Left cardiac atrium (tissue), 4 donors: ENCODE measurements at regions not wholly inside any gene's neighbourhood (a gene's known extent, or its start where the extent isn't known, plus 50 kb on each side); places are given as distances from the start of the nearest gene placed in this dataset.
"Not testable (repeated sequence)": the region's sequence is repeated elsewhere in the genome, so short reads cannot be mapped to it uniquely, and the experiment has no call there.

ENCODE experiments used
- ATAC-seq, 2 donors: fragments of 200-7000 bp; cut with Tn5 transposase; one replicate each; pipeline ENCODE4 v1.9.1; 2020; ENCODE audit warnings: mild to moderate bottlenecking in 2 of 2, moderate library complexity in 2 of 2
- DNase-seq: peaks from one replicate; pipeline ENCODE4 v3.0.0-alpha.2; 2020
- intact Hi-C, 2 donors: fragments of 100-400 bp; cut with DNase I; formaldehyde crosslinking; loops; one replicate each; pipeline versions ENCODE4 v1.14.1 to v1.15.1; 2022 to 2023
- donor health status: DM: no; HTN: yes; CAD: no.
- donor health status: DM: no; HTN: yes; CAD: no; lungs with severe emphysema.
- donor health status: DM: yes; HTN: yes; CAD: no.
- donor health status: Dilated cardiomyopathy.

DNA sequence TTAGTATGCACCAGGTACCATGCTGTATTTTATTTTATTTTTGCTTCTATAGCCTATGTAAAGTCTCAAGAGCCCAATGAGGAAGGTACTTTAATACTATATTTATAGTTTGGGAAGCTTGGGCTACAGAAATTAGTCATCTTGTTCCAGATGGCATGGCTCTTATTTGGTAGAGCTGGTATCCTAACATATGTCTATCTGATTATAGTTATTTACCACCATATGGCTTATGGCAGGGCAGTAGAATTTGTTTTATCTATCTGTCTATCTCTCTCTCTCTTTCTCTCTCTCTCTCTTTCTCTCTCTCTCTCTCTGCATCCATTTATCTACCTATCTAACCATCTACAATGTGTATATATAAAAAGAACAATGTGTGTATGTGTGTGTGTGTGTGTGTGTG, 1293.7 kb upstream of the SLC39A10 start:
- ATAC-seq (no peak), DNase-seq (no peak)
- intact Hi-C loops: no loop called here

DNA sequence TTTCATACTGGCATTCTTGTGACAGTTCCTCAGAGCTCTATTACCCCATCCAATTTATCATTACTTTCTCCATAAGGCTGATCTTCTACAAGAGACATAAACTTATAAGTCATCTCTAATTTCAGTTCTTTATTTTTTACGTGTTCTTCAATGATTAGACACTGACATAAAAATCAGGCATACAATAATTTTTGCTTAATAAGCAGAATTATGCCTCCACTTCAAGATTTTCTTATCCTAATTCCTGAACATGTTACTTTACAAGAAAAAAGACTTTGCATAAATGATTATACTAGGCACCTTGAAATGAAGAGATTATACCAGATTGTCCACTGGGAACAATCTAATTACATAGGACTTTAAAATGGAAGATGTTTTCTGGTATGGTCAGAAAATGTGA, 1304.5 kb upstream of the SLC39A10 start:
- no peak for ATAC-seq
- no peak for DNase-seq
- intact Hi-C loops: no loop called here

DNA sequence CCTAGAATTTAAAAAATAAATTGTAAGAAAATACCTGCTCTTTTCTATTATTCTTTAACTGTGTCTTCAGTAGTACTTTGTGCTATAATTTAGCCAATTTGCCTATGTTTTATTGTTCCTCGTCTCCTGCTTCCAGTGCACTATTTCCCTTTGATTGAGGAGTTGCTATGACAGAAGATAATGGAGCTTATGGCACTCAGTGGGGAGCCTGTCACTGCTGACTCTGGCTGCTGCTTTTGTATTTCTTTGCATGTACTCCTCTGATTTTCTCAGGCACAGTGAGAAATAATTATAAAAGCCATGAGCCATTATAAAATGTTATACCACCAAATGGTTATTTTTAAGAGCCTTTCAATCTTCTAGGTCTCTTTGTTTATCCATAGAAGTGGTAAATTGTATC, 1310.8 kb upstream of the SLC39A10 start:
- intact Hi-C loops: no loop called here
- ATAC-seq (no peak), DNase-seq (no peak)

DNA sequence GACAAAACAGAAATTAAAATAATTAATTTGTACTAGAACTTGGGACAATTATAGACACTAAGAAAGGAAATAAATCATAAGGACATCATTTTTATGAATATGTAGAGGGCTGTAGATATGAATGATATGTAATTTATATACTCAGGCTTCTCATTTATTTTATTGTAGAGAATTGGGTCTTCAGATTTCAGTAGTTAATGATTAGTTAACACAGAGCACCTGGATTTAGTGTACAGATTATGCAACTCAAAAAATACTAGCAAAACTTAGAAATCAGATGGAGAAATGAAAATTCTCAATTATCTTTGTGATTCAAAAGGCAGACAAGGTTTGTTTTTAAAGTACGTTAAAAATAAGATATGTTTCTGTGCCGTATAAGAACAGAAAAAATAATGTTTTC, 1311.7 kb upstream of the SLC39A10 start:
- ATAC-seq (no peak), DNase-seq (no peak)
- intact Hi-C loops: no loop called here

DNA sequence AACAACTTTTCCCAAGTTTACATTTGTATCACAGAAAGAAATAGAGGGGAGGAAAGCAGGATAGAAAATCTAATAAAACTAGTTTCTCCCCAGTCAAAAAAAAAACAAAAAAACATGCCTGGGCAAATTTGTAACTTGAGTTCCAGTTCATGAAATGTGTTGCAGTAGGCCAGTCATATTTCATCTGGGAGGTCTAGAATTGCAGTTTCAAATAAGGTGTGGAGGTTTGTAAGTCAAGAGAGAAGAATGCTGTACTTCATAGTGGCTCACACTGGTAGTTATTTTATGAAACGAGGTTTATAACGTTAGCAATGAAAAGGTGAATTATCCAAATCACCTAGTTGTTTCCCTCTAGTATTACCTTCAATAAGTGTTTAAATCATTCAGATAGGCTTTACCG, 1313.9 kb upstream of the SLC39A10 start:
- intact Hi-C loops: no loop called here
- no peak for ATAC-seq
- DNase-seq: no peak

DNA sequence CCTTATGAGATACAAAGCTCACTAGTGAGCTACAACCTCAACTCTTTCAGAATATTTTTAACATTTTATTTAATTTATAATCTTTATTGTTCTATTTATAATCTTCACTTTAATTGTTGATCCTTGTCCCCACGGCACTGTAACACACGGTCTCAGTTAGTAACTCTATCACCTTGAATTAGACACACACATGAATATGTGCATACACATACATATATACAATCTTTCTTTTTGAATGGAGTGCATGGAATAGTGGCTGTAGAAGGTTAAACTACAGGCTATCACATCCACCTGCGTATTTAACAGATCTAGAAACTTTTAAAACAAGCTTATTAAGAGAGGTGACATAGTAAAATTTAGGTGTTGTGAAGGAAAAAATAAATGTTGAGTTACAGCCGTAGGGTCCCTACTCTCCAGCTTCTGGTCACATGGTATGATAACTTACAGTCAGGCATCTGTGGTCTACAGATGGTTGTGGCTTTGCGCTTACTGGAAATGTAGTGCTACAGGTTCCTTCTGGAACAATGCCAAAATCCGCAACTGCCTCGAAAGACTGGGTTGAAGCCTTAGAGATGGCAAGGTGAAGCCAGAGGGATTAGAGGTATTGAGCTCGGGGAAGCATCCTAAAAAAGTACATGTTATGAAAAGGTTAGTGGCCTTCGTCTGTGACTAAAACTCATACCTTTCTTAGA, 1324.1 kb upstream of the SLC39A10 start:
- DNase-seq: no peak
- no peak for ATAC-seq
- intact Hi-C loops: no loop called here

DNA sequence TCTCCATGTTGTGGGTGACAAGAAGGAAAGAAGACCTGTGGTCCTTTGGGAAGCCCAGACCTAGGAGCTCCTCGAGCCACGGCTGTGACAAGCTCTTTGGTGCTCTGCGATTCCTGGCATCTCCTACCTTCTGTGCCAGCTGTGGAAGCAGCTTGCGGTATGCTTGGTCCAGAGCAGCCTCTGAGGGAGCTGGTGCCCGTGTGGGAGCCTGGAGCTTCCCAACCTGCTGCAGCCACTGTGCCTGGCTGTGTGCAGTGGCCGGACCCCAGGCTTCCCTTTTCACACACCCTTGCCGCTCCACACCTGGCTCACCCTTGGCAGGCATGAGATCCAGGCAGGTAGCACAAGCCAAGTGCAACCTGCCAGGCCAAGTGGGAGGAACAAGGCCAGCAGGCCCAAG, 1328.6 kb upstream of the SLC39A10 start:
- no peak for ATAC-seq
- DNase-seq: no peak
- intact Hi-C loops: no loop called here

DNA sequence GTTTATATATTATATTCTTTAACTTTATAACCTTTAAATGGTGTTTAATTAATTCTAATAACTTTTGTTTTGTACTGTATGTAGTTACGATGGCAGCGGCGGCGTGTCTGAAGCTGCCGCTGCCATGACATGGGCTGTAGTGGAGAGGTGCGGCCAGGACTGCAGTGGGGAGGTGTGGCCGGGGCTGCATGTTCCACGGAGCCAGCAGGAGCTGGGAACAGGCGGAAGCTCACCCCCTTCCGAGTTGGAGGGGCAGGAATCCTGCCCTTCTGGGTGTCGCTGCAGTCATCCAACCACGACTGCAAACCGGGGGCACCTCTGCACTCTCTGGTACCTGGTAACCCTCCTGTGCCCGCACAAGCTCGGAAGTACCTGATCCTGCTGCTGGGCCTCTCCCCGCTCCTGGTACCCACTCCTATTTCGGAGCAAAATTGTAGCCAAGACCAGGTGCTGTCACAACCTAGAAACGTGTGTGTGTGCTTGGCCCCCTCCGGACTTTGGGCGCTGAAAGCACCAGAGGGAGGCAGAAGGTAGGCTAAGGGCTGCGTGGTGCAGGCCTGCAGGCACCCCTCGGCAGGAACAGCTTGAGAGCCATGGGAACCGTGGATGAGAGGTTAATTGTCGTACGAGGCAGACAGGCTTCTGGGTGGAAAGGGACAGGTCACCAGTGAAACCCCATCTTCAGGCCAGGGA, 1329.7 kb upstream of the SLC39A10 start:
- no peak for DNase-seq
- intact Hi-C loops: no loop called here
- no peak for ATAC-seq

DNA sequence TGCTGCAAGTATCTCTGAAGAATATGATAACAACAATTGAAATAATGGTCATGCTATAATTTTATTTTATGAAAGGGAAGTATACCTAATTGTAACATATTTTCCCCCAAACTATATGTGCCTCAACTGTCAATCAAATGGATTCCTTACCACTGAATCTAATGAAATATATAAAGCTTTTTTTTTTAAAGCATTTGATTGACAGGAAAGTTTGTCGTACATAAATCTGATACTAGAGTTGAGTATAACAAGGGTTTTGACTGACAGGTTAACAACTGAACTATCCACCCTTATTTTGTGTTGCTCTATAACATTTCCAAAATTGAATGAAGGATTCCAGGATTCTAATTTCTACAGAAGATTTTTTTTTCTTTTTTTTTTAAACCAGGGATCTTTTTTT, 1333.3 kb upstream of the SLC39A10 start:
- intact Hi-C loops: no loop called here
- ATAC-seq: no peak
- DNase-seq: no peak

DNA sequence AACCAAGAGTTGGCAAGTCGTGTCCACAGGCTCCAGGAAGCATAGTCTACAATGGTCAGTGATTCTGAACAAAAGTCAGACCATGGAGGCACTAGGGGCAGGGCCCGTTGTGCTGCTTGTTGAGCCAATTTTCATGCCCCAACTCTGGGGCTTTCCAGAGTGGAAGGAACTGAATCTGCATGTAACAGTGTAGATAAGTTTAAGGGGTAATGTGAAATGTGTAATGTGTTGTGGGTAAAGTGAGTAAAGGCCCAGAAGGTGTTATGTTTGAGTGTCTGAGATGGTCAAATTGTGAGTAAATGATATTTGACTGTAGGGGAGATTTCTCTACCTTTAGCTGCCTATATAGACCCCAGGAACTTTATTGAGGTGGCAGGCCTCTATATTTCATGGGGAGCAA, 1336.5 kb upstream of the SLC39A10 start:
- intact Hi-C loops: no loop called here
- ATAC-seq (no peak), DNase-seq (no peak)

DNA sequence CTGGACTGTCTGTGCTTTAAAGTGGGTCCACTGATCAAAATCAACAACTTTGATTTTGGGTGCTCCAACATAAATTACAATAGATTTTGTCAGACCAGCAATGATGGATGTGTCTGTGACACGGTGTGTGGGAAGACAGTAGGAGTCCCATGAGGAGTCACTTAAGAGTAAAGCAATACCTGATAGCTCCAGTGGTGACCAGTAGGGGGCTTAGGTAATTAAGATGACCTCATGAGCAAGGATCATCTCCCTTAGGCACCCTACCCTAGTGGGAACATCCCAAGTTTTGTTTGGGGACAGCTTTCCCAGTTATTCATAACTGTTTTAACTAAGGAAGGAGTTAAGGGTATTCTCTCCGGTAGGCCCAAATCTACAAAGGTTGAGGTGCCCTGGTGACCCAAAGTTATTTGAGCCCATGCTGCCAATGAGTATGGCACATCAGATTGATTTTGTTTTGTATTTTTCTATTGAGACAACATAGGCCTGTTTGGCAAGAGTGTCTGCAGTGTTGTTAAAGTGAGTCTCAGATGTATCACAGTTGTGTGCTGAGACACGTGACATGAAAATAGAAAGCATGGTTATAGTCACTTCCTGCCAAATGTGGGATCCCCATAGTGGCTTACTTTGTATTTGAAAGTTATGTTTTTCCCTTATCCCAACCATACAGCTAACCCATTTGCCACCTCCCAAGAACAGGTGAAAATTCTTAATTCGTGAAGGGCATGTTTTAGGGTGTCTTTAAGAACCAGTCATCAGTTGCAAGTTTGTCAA, 1337.6 kb upstream of the SLC39A10 start:
- DNase-seq: no peak
- no peak for ATAC-seq
- intact Hi-C loops: no loop called here

DNA sequence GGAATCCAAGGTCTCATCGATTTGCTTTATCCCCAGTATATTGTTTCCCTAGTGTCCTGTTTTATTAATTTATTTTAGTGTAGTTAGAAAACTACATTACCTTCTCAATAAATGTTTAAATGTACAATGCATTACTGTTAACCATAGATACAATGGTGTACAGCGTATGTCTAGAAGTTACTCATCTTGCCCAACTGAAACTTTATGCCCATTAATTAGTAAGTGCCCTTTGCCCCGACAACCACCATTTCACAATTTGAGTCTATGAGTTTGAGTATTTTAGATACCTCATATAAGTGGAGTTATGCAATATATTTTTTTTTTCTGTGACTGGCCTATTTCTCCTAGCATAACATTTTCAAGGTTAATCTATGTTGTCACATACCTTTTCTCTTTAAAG, 1343.0 kb upstream of the SLC39A10 start:
- DNase-seq: no peak
- no peak for ATAC-seq
- intact Hi-C loops: no loop called here

DNA sequence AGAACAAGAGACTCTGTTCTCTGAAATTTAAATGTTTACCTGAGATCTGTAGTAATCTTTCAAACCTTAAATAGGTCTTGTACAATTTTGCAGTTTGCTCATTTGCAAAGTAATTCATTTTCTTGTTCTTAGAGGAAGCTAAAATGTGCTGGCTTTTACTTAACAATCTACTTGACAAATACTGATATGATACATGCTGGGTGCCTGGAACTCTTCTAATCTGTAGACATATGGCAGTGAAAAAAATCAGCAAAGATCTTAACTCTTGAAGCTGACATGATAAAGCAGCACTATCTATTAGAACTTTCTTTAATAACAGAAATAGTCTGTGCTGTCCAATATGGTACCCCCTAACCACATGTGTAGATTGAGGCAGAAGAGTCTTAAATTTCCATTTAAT, 1352.8 kb upstream of the SLC39A10 start:
- DNase-seq (no peak), ATAC-seq (no peak)
- intact Hi-C loops: no loop called here

DNA sequence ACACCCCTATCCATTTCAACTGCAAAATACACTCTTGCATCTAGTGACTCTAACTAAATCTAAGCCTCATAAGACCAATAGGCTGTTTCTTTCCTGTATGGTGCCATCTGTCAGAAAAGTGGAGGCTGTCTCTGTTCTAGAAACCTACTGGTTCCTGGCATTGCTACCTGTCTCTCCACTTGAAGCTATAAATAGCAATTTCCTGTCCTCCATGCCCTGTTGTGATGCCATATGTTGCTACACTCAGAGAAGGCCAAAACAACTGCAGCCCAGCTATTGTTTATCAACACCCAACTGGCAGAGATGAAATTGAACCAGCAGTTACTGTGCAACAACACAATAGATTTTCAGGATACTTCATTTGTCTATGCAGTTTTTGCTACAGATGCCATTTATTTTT, 1355.1 kb upstream of the SLC39A10 start:
- DNase-seq (no peak), ATAC-seq (no peak)
- intact Hi-C loops: no loop called here

DNA sequence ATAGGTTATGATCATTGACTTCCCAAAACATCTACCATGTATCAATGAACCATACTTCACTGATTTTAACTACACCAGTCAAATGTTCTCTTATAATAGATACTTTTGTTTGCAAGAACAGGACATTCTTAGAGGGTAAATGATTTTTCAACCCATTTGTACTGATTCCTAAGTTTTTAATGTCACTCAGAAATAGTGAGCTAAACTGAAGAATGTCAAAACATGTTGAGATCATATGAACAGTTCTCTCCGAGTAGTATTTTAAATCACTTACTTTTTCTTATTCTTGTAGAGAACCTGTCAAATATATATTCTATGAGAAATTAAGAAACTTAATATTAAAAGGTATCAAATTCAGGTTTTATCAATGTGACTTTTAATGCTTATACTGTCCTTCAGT, 1362.9 kb upstream of the SLC39A10 start:
- intact Hi-C loops: no loop called here
- DNase-seq (no peak), ATAC-seq (no peak)

DNA sequence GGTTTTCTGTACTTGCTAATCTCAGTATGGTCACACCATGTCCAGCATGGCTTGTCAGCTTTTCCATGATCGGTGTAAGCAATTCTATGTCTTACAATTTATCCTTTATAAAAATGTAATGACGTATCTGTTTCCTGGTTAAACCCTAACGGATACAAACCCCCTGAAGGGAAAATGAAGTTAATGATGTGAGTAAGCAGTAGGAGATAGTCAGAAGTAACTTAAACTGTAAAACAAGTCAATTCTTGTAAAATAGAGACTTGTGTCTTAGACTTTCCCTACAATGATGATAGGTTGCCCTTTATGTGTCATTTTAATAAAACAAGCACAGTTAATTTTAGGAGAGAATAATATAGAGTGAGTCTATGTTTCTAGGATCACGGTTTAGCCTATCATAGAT, 1365.9 kb upstream of the SLC39A10 start:
- ATAC-seq: no peak
- intact Hi-C loops: no loop called here
- no peak for DNase-seq

DNA sequence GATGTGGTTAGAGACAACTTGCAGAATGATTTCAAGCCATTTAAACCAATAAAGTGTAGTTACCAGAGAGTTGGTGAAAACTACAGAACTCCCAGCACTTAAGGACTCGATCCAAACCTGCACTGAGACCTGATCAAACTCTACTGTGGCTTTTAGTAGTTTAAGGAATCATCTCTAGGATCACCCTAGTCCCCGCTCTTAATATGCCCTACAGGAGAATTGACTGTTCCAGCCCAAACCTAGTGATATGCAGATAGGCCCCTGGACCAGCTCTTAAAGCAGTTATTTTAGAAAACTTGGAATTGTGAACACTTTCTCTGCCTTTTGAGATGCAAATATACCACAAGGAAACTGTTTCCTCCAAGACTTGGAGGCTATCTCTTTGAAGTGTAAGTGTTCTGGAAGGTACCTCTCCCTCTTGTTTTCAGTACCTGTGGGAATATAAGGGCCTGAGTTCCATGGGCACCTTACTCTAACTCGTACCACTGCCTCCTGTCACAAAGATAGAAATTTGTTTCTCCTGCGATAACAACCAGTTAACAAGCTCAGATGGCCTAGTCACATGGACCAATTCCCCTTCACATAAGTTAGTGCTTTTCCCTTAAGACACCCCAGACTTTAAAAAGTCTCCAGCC, 1367.2 kb upstream of the SLC39A10 start:
- no peak for DNase-seq
- ATAC-seq: no peak
- intact Hi-C loops: no loop called here

DNA sequence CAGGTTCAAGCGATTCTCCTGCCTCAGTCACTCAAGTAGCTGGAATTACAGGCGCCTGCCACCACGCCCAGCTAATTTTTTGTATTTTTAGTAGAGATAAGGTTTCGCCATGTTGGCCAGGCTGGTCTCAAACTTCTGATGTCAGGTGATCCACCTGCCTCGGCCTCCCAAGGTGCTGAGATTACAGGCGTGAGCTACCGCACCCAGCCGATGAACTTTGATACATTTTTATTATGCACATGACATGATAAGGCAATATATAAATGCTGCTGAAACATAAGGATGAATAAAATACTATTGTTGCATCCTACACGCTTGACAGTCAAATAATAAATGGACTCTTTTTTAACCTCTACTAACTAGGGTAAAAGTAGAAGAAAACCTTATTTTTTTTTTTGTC, 1380.4 kb upstream of the SLC39A10 start:
- DNase-seq, ATAC-seq, intact Hi-C loops: not testable (repeated sequence)

DNA sequence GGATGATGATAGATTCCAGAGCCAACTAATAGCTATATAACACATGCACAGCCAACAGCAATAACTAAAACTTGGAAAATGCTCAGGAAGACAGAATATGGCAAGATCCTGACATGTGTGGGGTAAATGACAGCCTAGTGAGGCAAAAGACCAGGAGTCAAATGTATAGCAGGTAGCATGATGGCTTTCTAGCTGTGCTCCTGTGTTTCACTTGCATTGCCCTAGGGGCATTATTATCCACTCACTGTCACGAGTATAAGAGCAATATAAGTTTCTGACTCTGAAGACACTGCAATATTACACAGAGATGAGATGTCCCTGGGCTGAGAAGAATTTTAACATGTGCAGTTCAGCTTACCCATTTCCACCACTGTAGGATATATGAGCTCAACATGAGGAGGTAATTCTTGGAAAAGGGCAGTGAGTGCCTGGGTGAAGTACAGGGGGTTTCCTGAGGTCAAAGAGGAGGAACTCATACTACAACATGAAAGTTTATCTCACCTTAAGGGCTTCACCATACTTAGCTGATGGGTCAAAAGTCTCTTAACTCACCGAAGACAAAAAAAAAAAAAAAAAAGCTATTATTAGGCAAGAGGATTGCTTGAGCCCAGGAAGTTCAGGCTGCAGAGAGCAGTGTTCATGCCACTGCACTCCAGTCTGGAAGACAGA, 1385.6 kb upstream of the SLC39A10 start:
- intact Hi-C loops: no loop called here
- DNase-seq: no peak
- no peak for ATAC-seq

DNA sequence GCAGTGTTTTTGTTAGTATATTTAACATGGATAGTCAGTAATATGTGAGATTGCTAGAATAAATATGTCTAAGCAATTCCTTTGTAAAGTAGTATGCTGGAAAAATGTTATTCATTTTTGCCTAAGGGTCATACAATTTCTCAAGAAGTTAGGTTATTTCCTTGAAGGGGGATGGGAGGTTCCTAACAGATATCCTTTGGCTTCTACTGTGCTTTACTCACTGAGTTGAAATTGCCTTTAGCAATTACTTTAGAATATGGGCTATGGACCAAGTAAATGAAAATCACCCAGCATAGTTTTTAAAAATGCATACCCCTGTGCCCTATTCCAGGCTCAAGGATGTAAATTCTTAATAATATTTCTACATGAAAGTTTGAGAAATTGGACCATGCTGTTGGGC, 1386.4 kb upstream of the SLC39A10 start:
- ATAC-seq (no peak), DNase-seq (no peak)
- intact Hi-C loops: no loop called here
